ENCODE measurements at regions not wholly inside any gene's neighbourhood (a gene's known extent, or its start where the extent isn't known, plus 50 kb on each side); places are given as distances from the start of the nearest gene placed in this dataset.

DNA sequence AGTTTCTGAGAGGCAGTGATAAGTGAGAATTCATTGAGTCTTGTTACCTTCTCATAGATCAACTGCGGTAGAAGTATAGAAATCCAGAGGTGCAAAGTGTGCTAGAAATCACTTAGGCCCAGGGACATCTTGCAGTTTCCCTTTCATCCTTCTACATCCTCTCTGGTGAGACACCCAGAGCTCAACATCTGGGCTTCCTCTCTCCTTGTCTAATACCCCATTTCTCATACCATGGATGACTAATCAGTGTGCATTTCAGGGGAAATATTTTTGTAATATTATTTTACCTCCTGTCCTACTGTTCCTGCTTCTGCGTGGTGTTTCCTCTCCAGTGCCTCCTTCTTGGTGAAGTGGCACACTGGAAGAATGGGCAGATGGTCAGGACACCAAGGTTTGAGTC is 322.4 kb downstream of the TFAP2B start (continued):
- TF ChIP-seq, protein P1, sequence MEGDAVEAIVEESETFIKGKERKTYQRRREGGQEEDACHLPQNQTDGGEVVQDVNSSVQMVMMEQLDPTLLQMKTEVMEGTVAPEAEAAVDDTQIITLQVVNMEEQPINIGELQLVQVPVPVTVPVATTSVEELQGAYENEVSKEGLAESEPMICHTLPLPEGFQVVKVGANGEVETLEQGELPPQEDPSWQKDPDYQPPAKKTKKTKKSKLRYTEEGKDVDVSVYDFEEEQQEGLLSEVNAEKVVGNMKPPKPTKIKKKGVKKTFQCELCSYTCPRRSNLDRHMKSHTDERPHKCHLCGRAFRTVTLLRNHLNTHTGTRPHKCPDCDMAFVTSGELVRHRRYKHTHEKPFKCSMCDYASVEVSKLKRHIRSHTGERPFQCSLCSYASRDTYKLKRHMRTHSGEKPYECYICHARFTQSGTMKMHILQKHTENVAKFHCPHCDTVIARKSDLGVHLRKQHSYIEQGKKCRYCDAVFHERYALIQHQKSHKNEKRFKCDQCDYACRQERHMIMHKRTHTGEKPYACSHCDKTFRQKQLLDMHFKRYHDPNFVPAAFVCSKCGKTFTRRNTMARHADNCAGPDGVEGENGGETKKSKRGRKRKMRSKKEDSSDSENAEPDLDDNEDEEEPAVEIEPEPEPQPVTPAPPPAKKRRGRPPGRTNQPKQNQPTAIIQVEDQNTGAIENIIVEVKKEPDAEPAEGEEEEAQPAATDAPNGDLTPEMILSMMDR (conservative IDR thresholded peaks at IDR 0.05; ENCODE audit: low read depth in 2 of 2) = no peak
- TF ChIP-seq, protein P2, sequence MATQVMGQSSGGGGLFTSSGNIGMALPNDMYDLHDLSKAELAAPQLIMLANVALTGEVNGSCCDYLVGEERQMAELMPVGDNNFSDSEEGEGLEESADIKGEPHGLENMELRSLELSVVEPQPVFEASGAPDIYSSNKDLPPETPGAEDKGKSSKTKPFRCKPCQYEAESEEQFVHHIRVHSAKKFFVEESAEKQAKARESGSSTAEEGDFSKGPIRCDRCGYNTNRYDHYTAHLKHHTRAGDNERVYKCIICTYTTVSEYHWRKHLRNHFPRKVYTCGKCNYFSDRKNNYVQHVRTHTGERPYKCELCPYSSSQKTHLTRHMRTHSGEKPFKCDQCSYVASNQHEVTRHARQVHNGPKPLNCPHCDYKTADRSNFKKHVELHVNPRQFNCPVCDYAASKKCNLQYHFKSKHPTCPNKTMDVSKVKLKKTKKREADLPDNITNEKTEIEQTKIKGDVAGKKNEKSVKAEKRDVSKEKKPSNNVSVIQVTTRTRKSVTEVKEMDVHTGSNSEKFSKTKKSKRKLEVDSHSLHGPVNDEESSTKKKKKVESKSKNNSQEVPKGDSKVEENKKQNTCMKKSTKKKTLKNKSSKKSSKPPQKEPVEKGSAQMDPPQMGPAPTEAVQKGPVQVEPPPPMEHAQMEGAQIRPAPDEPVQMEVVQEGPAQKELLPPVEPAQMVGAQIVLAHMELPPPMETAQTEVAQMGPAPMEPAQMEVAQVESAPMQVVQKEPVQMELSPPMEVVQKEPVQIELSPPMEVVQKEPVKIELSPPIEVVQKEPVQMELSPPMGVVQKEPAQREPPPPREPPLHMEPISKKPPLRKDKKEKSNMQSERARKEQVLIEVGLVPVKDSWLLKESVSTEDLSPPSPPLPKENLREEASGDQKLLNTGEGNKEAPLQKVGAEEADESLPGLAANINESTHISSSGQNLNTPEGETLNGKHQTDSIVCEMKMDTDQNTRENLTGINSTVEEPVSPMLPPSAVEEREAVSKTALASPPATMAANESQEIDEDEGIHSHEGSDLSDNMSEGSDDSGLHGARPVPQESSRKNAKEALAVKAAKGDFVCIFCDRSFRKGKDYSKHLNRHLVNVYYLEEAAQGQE (IDR thresholded peaks at IDR 0.05; ENCODE audit: unreplicated experiment) = no peak
- no peak for TF ChIP-seq JUNB (IDR thresholded peaks at IDR 0.05; ENCODE audit: unreplicated experiment)
- no peak for TF ChIP-seq NANOG (IDR thresholded peaks at IDR 0.05; ENCODE audit: borderline replicate concordance)
- no peak for TF ChIP-seq ZNF114 (CRISPR knock-in tag; IDR thresholded peaks at IDR 0.05)
- TF ChIP-seq, protein P3, sequence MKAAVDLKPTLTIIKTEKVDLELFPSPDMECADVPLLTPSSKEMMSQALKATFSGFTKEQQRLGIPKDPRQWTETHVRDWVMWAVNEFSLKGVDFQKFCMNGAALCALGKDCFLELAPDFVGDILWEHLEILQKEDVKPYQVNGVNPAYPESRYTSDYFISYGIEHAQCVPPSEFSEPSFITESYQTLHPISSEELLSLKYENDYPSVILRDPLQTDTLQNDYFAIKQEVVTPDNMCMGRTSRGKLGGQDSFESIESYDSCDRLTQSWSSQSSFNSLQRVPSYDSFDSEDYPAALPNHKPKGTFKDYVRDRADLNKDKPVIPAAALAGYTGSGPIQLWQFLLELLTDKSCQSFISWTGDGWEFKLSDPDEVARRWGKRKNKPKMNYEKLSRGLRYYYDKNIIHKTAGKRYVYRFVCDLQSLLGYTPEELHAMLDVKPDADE (IDR thresholded peaks at IDR 0.05) = no peak
- no peak for TF ChIP-seq ZNF331 (CRISPR knock-in tag; IDR thresholded peaks at IDR 0.05; ENCODE audit: low read depth)
- TF ChIP-seq STAT1 (IDR thresholded peaks at IDR 0.05; ENCODE audit: unreplicated experiment) = no peak
- no peak for TF ChIP-seq EZH2 (IDR thresholded peaks at IDR 0.05; ENCODE audit: low read depth, unreplicated experiment)

DNA sequence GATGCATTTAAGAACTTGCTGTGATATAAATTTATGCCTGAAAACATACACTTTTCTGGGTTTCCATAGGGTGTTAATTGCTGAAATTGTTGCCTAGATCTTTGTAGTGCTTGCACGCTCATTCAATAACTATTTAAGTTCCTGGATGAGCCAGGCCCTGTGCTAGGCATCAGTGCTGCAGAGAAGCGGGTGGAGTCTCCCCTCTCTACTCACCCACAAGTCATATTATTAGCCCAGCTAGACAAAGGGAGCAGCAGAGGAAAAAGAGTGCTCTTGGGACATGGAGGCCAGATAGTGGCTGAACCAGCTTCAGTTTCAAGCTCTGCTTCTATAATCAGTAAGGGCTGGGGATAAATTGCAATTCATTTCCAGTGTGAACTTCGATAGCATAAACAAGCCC is 329.1 kb downstream of the TFAP2B start:
- Mint-ChIP-seq H3K27me3 (ENCODE audit: insufficient read depth, low read depth, poor library complexity) (no peaks in the 10 kb centered on the region), H3K36me3 (ENCODE audit: low read depth) (peaks cover 4% of the 10 kb centered on the region; the same call in 1 of the 3 replicates), H3K9me3 (peaks cover 4% of the 10 kb centered on the region; the same call in 1 of the 3 replicates), H3K4me1 (peaks cover 4% of the 10 kb centered on the region), H3K27ac (no peak overlapping the region), H3K4me3 (no peak overlapping the region)
- Histone ChIP-seq H2AFZ (no peak overlapping the region), H3F3A (replicated peaks; ENCODE audit: low read depth) (no peaks in the 10 kb centered on the region), H3K4me3 (no peak overlapping the region), H3K4me2 (no peak overlapping the region), H3K27me3 (ENCODE audit: insufficient read depth) (no peaks in the 10 kb centered on the region; the same call in 1 of the 2 replicates), H3K79me2 (replicated peaks; ENCODE audit: insufficient read depth) (no peaks in the 10 kb centered on the region), H3K4me1 (ENCODE audit: insufficient read depth) (no peaks in the 10 kb centered on the region), H3K27ac (ENCODE audit: low read depth) (no peak overlapping the region), H3K9me2 (ENCODE audit: insufficient read depth) (0 out of 2 replicates have a peak, but pooled peaks cover 8% of the 10 kb centered on the region), H3K36me3 (ENCODE audit: insufficient read depth) (no peaks in the 10 kb centered on the region), H4K20me1 (replicated peaks; ENCODE audit: insufficient read depth) (no peaks in the 10 kb centered on the region)
- no peak for TF ChIP-seq EZH2 (IDR thresholded peaks at IDR 0.05; ENCODE audit: low read depth, unreplicated experiment)
- no peak for TF ChIP-seq CREB1 (CRISPR knock-in tag; IDR thresholded peaks at IDR 0.05; ENCODE audit: low read depth)
- no peak for TF ChIP-seq ZNF114 (CRISPR knock-in tag; IDR thresholded peaks at IDR 0.05)
- no peak for TF ChIP-seq STAT1 (IDR thresholded peaks at IDR 0.05; ENCODE audit: unreplicated experiment)
- ATAC-seq (no peak), DNase-seq (ENCODE audit: low spot score) (no peak)
